ENCODE measurements at regions not wholly inside any gene's neighbourhood (a gene's known extent, or its start where the extent isn't known, plus 50 kb on each side); places are given as distances from the start of the nearest gene placed in this dataset.

DNA sequence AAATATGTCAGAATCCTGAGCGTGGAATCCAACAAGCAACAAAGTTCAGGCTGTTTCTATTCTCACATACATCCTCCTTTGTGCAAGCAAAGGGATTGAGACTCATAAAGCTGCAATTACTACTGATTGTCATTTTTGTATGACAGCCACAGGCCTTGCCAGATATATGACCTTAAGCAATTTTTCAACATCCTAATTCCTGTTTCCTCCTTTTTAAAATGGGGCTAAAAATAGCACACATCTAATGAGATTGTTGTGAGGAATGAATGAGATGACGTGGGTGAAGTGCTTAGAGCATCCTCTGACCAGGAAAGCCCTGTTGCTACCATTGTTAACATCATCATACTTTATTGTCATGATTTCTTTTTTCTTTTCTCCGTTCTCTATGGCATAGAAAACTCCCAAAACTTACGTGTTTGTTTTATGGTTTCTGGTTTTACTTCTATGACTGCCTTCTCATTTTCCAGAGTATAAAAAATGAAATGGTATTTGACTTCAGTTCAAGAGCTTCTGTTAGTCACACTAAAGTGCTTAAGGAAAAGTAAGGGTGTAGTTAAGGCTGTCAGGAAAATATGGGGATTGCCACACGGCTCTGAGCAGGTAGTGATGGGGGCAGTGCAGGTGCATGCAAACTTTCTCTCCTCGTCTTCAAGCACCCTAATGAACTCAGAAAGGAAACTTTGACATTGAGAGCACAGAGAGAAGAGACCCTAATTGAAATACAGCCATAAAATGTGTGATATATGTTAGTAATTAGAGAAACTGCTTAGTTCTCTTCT is 590.6 kb upstream of the NETO1 start:
- TF ChIP-seq POLR2A (IDR thresholded peaks at IDR 0.05; ENCODE audit: low read depth) (no peak), CTCF (IDR thresholded peaks at IDR 0.05) (no peak), EP300 (IDR thresholded peaks at IDR 0.05) (no peak)
